ENCODE measurements at regions not wholly inside any gene's neighbourhood (a gene's known extent, or its start where the extent isn't known, plus 50 kb on each side); places are given as distances from the start of the nearest gene placed in this dataset.
A peak's percentile ranks its signal among the peaks of the same experiment; 100 is the strongest.

DNA sequence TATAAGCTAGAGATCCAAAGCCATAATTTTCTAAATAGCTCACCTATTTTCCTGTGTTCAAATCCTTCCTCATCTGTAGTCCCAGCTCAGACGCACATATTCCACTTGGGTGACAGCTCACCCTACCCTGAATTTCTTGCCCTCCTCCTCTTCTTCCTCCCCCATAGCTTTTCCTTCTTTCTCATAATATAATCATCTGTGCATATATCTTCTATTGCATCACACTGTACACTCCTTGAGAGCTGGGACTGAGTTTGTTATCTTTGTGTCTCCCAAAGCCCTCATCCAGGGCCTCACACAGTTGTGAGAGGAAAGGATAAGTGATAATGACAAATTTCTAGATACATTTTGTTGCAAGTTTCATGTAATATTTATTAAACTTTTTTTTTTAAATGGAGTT, 55.9 kb upstream of the RTN4 start:
- peak; percentile 22 for DNase-seq (ENCODE audit: unreplicated experiment)
- POLR2A ChIA-PET, result interaction anchor here (0.7 to 7.4 kb wide), 3 partner anchors 12 to 55 kb away, joined by 3 to 62 read pairs (median 5); partner anchors contain the start of gene RTN4
- Mint-ChIP-seq H3K4me1 (ENCODE audit: insufficient read depth, unreplicated experiment) (peaks cover 39% of the 10 kb centered on the region), H3K27me3 (ENCODE audit: insufficient read depth, unreplicated experiment) (no peaks in the 10 kb centered on the region), H3K27ac (ENCODE audit: low read depth, unreplicated experiment) (peak overlapping the region; percentile 33), H3K36me3 (ENCODE audit: insufficient read depth, unreplicated experiment) (no peaks in the 10 kb centered on the region), H3K4me3 (ENCODE audit: unreplicated experiment) (no peak overlapping the region), H3K9me3 (ENCODE audit: unreplicated experiment) (no peaks in the 10 kb centered on the region)
- CTCF ChIA-PET, result interaction anchor here (0.7 to 1.1 kb wide), 2 partner anchors 55 to 58 kb away, joined by 3 read pairs; no protein-coding TSS in a partner anchor
- no TSS peak for BruUV-seq (replicated peaks)
- intact Hi-C loops (cut with micrococcal nuclease), result no loop called here
- TF ChIP-seq, protein P1, sequence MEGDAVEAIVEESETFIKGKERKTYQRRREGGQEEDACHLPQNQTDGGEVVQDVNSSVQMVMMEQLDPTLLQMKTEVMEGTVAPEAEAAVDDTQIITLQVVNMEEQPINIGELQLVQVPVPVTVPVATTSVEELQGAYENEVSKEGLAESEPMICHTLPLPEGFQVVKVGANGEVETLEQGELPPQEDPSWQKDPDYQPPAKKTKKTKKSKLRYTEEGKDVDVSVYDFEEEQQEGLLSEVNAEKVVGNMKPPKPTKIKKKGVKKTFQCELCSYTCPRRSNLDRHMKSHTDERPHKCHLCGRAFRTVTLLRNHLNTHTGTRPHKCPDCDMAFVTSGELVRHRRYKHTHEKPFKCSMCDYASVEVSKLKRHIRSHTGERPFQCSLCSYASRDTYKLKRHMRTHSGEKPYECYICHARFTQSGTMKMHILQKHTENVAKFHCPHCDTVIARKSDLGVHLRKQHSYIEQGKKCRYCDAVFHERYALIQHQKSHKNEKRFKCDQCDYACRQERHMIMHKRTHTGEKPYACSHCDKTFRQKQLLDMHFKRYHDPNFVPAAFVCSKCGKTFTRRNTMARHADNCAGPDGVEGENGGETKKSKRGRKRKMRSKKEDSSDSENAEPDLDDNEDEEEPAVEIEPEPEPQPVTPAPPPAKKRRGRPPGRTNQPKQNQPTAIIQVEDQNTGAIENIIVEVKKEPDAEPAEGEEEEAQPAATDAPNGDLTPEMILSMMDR (IDR thresholded peaks at IDR 0.05; ENCODE audit: unreplicated experiment), result no peak

DNA sequence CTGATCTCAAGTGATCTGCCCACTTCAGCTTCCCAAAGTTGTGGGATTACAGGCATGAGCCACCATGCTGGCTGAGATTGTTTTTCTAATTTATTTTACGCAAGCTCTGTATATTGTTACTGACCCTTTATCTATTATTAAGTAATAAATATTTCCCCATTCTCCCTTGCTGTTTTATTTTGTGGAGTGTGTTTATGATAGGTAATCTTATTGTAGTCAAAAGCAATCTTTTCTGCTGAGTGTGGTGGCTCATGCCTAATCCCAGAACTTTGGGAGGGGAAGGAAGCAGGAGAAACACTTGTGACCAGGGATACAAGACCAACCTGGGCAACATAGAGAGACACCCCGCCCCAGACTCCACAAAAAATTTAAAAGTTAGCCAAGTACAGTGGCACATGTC, 55.2 kb upstream of the RTN4 start:
- no TSS peak for BruUV-seq (replicated peaks)
- POLR2A ChIA-PET, result interaction anchor here (0.7 to 7.4 kb wide), 5 partner anchors 12 to 63 kb away, joined by 3 to 62 read pairs (median 5); partner anchors contain the start of gene RTN4
- intact Hi-C loops (cut with micrococcal nuclease), result no loop called here

DNA sequence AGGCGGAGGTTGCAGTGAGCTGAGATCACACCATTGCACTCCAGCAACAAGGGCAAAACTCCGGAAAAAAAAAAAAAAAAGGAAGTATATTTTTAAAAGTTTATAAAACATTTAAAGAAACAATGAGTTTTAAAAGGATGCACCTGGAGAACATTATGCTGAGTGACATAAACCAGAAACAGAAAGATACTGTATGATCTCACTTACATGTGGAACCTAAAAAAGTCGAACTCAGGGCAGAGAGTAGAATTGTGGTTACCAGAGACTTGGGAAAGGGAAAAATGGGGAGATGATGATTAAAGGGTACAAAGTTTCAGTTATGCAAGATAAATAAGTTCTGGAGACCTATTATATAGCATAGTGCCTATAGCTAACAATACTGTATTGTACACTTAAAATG, 52.8 kb upstream of the RTN4 start:
- Mint-ChIP-seq H3K4me3 (ENCODE audit: unreplicated experiment) (no peak overlapping the region), H3K27ac (ENCODE audit: low read depth, unreplicated experiment) (peak overlapping the region; percentile 70), H3K27me3 (ENCODE audit: insufficient read depth, unreplicated experiment) (no peaks in the 10 kb centered on the region), H3K36me3 (ENCODE audit: insufficient read depth, unreplicated experiment) (no peaks in the 10 kb centered on the region), H3K4me1 (ENCODE audit: insufficient read depth, unreplicated experiment) (peaks cover 45% of the 10 kb centered on the region), H3K9me3 (ENCODE audit: unreplicated experiment) (no peaks in the 10 kb centered on the region)
- TF ChIP-seq, protein P1 (IDR thresholded peaks at IDR 0.05; ENCODE audit: unreplicated experiment), result no peak
- ChIA-PET CTCF (interaction anchor here (1.3 to 1.4 kb wide), 2 partner anchors 10 to 45 kb away, joined by 4 to 6 read pairs; no protein-coding TSS in a partner anchor), POLR2A (interaction anchor here (0.7 to 2.0 kb wide), 3 partner anchors 9 to 53 kb away, joined by 3 to 7 read pairs (median 4); partner anchors contain the start of gene RTN4)
- no peak for DNase-seq (ENCODE audit: unreplicated experiment)
- no TSS peak for BruUV-seq (replicated peaks)
- intact Hi-C loops (cut with micrococcal nuclease), result no loop called here

More for the DNA sequence above, 55.2 kb upstream of the RTN4 start:
- Mint-ChIP-seq H3K4me3 (ENCODE audit: unreplicated experiment) (no peak overlapping the region), H3K27me3 (ENCODE audit: insufficient read depth, unreplicated experiment) (no peaks in the 10 kb centered on the region), H3K9me3 (ENCODE audit: unreplicated experiment) (no peaks in the 10 kb centered on the region), H3K27ac (ENCODE audit: low read depth, unreplicated experiment) (no peak overlapping the region), H3K36me3 (ENCODE audit: insufficient read depth, unreplicated experiment) (no peaks in the 10 kb centered on the region), H3K4me1 (ENCODE audit: insufficient read depth, unreplicated experiment) (peaks cover 39% of the 10 kb centered on the region)
- CTCF ChIA-PET, result interaction anchor here (0.7 to 1.1 kb wide), 2 partner anchors 54 to 57 kb away, joined by 3 read pairs; no protein-coding TSS in a partner anchor
- TF ChIP-seq, protein P1 (IDR thresholded peaks at IDR 0.05; ENCODE audit: unreplicated experiment), result no peak
- no peak for DNase-seq (ENCODE audit: unreplicated experiment)

DNA sequence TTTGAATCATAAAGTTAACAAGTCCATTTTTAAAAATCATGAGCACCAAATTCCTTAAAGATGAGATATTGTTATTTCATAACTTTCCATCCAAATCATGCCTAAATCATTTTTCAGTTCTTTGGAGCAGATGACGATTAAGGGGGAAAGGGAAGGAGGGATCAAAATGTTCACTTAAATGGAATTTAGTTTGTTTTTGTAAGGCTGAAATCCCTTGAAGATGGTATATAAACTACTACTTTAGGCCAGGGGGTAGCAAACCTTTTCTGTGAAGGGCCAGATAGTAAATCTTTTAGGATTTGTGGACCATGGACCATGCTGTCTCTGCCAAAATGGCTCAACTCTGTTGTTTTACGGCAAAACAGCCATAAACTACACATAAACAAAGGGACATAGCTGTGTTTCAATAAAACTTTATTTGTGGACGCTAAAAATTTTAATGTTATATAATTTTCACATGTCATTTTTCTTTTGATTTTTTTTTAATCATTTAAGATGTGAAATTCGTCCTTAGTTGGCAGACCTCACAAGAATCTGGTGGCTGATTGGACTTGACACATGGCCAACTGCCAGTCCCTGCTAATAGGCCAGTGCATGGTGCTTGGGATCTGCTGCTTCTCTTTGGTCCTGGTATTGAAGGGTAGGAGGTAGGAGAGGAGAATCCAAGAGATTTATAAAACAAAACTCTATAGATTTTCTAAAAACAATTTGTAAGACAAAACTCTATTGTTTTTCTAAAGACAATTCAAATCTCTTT, 52.0 kb upstream of the RTN4 start:
- ChIA-PET CTCF (no interaction called here), POLR2A (interaction anchor here (1.3 to 3.4 kb wide), 4 partner anchors 9 to 54 kb away, joined by 3 to 22 read pairs (median 6); partner anchors contain the start of gene RTN4)
- Mint-ChIP-seq H3K4me1 (ENCODE audit: insufficient read depth, unreplicated experiment) (peaks cover 37% of the 10 kb centered on the region), H3K27ac (ENCODE audit: low read depth, unreplicated experiment) (peak overlapping the region; percentile 70), H3K4me3 (ENCODE audit: unreplicated experiment) (no peak overlapping the region), H3K9me3 (ENCODE audit: unreplicated experiment) (no peaks in the 10 kb centered on the region), H3K27me3 (ENCODE audit: insufficient read depth, unreplicated experiment) (no peaks in the 10 kb centered on the region), H3K36me3 (ENCODE audit: insufficient read depth, unreplicated experiment) (no peaks in the 10 kb centered on the region)
- DNase-seq (ENCODE audit: unreplicated experiment), result peak; percentile 53
- TF ChIP-seq, protein P1 (IDR thresholded peaks at IDR 0.05; ENCODE audit: unreplicated experiment), result no peak
- TSS peak; percentile 74 for BruUV-seq (replicated peaks)
- intact Hi-C loops (cut with micrococcal nuclease), result no loop called here

Data from MCF 10A (cell line).